Vagina (tissue), 2 donors: ENCODE measurements at regions not wholly inside any gene's neighbourhood (a gene's known extent, or its start where the extent isn't known, plus 50 kb on each side); places are given as distances from the start of the nearest gene placed in this dataset.

Source experiments
- POLR2A ChIP-seq, 2 donors: fragments of 450-650 bp; IDR thresholded peaks; one replicate each; pipeline ENCODE4 v1.6.1; 2017; ENCODE audit warnings: antibody characterized with exemption in 2 of 2, mild to moderate bottlenecking in 2 of 2, moderate library complexity in 2 of 2
- TF ChIP-seq, protein P1 (sequence below), 3 experiments: fragments of 450-650 bp in 2 of 3; fragments of 200-600 bp in 1 of 3; sonication (generic) in 1 of 3; IDR thresholded peaks; one replicate each; pipeline ENCODE4 v1.5.1; 2017 to 2019; ENCODE audit warnings: antibody characterized with exemption in 3 of 3, mild to moderate bottlenecking in 2 of 3, moderate library complexity in 2 of 3

DNA sequence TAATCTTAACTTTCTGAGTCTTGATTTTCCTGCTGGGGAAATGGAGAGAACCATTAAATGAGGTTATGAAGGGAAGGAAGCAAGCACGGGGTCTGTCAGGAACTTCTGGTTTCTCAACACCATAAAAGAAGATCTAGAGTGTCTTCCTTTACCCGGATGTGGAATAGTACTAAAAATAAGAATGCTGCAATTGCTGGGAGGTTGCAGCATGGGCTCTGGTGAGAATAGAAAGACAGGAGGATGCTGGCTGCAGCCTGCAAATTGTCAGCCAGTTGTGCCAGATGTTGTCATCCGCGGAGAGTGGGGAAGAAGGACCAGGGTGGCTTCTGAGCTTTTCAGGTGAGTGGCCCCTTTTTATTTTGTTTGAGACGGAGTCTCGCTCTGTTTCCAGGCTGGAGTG is 69.3 kb upstream of the STC2 start:
- TF ChIP-seq, protein P1, sequence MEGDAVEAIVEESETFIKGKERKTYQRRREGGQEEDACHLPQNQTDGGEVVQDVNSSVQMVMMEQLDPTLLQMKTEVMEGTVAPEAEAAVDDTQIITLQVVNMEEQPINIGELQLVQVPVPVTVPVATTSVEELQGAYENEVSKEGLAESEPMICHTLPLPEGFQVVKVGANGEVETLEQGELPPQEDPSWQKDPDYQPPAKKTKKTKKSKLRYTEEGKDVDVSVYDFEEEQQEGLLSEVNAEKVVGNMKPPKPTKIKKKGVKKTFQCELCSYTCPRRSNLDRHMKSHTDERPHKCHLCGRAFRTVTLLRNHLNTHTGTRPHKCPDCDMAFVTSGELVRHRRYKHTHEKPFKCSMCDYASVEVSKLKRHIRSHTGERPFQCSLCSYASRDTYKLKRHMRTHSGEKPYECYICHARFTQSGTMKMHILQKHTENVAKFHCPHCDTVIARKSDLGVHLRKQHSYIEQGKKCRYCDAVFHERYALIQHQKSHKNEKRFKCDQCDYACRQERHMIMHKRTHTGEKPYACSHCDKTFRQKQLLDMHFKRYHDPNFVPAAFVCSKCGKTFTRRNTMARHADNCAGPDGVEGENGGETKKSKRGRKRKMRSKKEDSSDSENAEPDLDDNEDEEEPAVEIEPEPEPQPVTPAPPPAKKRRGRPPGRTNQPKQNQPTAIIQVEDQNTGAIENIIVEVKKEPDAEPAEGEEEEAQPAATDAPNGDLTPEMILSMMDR (IDR thresholded peaks at IDR 0.05), result no peak
- TF ChIP-seq POLR2A (IDR thresholded peaks at IDR 0.05), result no peak
